CMK (cell line): ENCODE measurements at regions not wholly inside any gene's neighbourhood (a gene's known extent, or its start where the extent isn't known, plus 50 kb on each side); places are given as distances from the start of the nearest gene placed in this dataset.

Source experiments
- DNase-seq: peaks from one replicate; pipeline ENCODE4 v3.0.0-alpha.2; 2010; ENCODE audit warnings: low read depth

DNA sequence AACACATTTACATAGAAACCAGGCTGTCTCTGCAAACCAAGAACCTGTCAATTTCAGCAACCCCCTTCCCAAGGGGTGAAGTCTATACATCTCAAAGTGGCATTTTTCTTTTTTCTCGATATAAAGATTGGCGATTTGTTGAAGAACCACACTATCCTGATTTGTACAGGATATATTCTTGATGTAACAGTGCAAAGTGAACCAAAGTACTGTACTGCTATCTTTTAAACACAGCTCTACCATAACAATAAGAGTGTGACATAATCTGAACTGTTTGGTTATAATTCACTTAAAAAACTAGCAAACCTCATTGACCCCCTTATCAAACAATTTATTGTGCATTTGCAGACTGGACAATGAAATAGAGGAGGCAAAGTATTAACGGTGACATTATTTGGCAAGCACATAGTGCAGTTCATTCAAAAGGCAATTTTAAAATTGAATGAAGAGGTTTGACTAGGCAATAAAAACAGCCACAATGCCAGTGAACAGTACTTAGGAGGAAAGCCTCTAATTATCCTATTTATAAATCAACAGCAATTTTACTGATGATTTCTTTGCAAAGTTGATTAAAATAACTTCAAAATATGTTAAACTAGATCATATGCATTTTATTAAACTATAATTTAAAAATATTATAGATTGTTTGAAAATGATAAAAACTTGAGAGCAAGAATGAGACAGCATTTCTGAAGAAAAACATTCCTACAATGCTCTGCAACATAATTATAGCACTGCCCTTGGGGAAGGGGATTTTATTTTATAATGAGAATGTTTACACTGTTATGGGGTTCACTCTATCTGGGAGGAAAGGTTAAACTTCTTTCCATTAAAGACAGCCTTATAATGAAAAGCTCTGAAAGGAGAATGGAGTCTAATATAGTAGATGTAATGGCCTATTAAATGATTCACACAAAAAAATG is 440.9 kb downstream of the ZEB2 start:
- DNase-seq, result no peak

DNA sequence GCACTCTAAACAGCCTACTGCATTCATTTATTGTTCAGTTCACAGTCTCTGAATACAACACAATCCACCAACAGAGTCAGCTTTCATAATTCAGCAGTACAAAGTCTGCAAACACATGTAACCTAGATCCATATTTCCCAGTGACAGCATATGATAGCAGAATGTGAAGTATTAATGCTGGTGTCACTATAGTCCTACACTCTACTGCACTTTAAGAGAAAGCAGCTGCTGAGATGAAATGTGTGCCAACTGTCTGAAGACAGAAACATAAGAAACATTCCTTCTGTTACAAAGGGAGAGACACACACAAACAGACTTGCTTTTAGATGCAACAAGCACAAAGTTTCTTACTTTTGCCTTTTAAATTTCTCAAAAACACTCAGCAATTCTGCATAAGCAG is 441.8 kb downstream of the ZEB2 start:
- DNase-seq, result no peak

DNA sequence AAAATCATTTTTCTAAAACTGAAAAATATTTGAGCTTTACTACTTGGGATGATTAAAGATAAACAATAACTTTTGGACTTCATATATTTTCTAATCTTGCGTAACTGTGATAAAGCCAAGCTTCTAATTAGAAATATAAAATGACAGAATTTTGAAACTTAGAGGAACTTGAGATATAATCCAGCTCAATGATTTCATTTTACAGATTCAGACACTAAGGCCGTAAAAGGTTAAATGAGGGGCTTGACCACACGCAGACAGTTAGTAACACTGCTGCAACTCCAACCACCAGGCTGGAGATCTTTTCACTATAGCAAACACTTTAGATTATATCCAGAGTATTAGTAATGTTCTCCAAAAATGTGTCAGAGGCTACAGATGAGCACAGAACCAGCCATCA is 445.5 kb downstream of the ZEB2 start:
- DNase-seq, result no peak

DNA sequence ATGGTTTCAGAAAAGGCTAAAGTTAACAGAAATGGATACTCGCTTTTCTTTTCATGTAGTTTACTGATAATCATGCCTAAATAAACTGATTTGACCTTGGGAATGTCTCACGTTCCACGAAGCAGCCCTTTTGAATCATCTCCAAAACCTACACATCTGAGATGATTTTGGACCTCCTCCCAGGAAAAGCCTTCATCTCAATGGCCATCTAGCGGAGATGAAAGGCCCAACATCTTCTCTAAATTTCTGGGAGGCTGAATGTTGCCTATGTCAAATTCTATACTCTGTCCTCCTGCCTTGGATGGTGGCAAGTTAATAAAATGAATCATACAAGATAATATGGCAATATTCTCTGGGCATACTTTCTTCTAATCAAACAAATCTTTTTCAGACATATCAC is 448.5 kb downstream of the ZEB2 start:
- DNase-seq, result no peak

DNA sequence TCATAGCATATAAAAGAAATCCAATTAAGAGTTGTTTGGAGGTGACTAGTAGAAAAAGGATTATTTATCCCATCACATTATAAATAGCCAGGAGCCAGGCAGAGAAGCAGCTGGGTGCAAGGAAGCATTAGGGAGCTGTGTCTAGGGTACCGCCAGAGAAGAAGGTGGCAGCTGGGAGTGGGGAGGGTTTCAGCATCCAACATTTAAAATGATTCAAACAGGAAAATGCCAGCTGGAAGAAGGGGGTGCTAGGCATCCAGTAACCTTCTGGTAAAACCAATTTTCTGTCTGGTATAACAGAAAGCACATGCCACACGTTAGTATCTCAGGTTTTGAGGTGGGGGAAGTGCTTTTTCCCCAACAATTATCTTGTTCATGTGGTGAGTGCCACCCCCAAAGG is 452.4 kb downstream of the ZEB2 start:
- no peak for DNase-seq

DNA sequence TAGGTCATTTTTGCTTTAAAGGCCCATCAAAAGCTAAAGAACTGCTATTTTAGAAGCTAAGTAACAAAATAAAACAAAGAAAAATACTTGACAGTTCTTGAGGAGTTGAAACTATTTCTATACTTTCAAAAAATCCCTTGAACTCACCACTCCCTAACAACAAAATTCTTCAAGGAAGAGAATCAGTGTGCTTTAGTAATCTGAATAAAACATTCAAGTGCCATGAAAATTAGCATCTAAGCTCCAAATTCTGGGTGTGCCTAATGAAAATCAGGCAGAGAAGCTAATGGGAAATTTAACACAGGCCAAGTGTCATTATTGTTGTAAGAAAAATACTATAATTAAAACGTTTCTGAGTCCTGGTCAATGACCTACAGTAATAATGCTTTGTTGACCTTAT is 456.3 kb downstream of the ZEB2 start:
- DNase-seq, result no peak

DNA sequence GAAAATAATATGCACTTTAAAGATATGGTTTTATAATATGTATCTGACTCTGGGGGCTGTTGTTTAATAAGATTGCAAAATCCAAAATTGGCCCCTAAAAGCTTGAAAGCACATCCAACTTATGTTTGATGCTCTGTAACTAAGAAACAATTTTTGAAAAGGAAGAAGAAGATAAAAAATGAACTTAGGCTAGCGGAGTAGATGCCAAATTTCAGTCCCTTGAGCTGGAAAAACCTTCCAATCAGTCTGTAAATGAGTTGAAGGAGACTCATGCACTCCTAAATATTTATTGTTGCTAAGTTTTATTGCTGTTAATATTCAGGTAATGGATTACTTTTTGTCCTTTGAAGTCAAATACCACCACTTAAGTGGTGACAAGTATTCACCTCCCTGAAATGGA is 465.0 kb downstream of the ZEB2 start:
- no peak for DNase-seq

DNA sequence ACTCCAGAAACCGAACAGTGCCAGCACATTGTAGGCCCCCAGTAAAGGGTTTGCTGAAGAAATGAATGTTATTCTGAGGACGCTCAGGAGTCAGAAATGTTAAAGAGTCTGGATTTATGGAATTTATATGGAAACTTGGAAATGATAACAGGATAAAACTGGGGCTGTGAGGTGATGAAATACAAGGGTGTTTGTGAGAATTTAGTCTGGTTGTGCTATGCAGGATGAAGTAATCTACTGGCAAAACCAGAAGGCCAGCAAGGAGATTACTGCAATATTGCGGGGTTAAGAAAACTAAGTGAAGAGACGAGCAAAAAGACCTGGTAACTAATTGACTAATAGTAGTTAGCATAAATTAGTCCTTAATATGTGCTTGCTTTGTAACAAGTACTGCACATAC is 467.8 kb downstream of the ZEB2 start:
- no peak for DNase-seq

DNA sequence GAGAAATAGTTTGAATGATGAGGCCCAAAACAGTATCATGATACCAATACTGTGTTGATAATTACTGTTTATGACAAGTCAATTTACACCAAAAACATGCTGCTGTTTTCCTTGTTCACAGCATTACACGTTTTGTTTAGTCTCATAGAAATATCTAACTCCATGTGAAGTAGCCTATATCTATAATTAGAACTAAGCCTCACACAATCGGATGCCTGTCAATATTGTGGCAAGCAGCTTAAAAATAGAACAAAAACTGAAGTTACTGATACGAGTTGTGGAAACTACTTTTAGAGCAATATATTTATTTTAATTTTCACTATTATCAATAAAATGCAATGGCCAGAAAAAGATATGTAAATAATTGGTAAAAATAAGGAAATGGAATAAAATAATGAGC is 470.8 kb downstream of the ZEB2 start:
- no peak for DNase-seq

DNA sequence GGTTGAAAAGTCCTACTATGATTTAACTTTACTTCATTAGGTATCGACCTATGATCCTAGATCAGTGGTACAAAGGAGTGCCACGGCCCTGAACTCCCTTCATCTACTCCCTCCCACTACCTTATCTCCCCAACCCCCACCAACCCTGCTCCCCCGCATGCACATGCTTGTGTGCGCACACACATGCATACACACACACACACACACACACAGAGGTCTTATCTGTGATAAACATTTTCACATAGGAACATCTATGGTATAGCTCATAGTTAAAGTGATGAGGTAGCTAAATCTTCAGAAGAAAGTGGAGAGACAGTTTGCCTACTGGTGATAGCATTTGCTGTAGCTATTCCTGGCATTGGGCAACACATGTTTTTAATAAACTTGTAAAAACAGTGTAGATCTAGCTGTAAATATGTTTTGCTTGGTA is 471.3 kb downstream of the ZEB2 start:
- DNase-seq, result no peak

DNA sequence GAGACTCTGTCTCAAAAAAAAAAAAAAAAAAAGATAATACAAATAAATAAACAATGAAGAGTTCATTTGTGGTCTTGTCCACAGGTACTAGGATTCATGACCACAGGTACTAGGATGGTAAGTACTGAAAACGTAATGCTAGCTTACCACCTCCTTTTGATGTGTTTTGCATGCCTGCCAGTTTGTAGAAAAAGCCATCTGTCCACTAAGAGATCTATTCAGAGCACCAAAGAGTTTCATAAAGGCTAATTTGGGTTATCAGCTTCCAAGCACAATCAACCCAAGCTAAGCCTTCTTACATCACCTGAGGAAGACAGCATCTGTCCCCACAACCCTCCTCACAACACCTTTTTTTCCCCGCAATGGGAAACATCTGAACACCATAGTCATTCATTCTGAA is 477.2 kb downstream of the ZEB2 start:
- DNase-seq, result no peak

DNA sequence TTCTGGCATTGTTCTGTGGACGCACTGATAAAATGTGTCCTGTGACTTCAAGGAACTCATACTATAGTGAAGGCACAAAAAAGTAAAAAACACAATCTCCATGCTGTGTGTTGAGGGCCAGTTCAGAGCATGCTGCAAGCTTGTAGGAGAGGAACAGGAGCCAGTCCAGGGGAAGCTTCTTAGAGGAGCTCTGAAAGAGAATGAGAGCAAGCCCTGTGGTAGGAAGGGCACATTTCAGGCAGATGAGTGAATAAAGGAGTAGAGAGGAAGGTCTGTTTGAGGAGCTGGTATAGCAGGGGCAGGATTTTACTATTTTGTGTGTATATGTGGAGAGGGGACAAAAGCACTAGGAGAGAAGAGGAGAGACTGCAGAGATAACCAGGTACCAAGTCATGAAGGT is 478.3 kb downstream of the ZEB2 start:
- no peak for DNase-seq

DNA sequence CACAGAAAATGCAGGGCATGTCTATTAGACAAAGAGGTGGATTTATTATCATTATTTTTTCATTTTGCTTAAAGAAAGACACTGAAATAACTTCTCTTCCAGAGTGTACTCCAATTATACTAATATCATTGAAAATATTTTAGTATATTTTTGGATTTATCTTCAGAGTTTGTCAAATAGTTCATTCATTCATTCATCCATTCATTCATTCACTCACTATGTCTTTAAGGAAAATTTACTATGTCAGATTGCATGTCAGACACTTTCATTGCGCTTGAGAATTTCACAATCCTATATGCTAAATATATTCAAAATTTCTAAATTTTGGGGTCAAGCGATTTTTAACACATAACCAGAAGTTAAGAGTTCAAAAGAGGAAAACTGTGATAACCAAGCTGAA is 479.1 kb downstream of the ZEB2 start:
- no peak for DNase-seq

DNA sequence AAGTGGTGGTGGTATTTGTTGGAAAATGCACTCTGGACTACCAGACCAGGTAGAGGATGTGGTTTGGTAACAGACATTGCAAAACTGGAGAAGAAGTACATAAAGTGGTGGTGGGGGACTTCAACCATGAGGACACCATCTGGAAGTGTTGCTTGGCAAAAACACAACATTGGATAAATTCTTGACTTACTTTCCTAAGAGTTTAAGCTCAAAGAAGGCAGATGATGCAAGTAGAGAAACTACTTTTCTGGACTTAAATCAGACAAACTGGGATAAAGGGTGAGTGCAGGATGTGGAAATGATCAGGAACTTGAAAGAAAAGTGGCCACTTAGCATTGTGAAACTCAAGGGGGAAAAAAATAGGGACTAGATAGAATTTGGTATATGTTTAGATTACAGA is 487.4 kb downstream of the ZEB2 start:
- DNase-seq, result no peak

DNA sequence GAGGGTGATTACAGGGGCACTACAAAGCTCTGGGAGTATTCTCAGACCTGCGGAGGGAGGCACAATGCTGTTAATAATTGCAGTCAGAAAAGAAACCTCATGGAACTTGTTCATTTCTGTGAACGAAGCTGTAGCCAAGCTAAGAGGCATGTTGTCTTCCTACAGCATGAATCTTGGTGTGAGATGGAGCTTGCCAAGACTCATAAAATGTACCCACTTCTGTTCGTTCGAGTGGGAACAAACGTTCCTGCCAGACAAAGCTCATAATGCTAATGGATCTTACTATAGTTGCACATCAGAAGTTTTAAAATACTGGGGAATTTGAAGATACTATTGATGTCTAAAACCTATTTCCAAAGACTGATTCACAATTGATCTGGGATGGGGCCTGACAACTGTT is 489.1 kb downstream of the ZEB2 start:
- DNase-seq, result no peak

DNA sequence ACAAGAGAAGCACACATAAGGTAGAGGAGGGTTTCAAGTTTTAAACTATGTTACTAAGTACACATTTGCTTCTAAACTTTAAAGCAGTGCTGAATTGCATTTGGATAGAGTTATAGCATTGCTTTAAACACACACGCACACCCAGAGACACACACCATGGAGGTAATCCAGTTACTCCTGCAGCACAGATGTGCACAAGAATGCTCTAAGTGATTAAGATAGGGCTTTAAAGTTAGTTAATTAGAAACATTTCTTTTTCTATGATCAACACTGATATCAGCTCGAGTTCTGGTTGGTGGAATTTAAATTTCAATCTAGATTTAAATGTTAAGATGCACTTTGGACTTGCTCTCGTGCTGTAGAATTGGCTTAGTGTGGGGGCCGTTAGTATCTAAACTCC is 492.3 kb downstream of the ZEB2 start:
- no peak for DNase-seq

DNA sequence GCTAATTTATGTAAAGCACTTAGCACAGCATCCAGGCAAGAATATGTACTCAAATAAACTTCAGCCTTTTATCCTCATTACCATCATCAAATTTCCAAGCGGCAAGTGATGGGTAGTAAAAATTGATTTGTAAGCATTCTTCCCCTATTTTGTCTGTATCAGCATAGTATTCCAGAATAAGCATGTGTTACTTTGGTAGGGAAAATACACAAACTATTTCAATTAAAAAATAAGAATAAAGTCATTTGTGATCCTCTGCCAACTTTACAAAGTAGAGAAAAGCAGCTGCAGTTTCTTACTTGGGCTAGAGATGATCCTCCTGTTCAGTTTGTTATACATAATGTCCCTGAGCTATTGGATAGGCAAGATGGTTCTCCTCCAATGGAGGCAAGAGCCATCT is 493.2 kb downstream of the ZEB2 start:
- no peak for DNase-seq

DNA sequence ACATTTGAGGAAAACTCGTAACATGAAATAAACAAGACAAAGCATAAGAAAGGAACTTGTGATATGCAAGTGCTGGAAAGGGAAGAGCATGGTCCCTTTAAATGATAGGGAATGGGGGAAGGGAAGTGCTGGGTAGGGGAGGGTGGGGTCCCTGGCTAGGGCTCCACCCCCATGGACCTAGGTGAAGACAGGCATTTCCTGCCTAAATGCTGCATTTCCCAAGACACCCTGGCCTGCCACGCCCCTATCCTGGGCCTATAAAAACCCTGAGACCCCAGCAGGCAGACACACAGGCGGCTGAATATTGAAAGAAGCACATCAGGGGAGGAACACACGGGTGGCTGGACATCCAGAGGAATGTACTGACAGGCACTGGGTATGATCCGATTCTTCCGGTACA is 499.9 kb downstream of the ZEB2 start:
- no peak for DNase-seq

DNA sequence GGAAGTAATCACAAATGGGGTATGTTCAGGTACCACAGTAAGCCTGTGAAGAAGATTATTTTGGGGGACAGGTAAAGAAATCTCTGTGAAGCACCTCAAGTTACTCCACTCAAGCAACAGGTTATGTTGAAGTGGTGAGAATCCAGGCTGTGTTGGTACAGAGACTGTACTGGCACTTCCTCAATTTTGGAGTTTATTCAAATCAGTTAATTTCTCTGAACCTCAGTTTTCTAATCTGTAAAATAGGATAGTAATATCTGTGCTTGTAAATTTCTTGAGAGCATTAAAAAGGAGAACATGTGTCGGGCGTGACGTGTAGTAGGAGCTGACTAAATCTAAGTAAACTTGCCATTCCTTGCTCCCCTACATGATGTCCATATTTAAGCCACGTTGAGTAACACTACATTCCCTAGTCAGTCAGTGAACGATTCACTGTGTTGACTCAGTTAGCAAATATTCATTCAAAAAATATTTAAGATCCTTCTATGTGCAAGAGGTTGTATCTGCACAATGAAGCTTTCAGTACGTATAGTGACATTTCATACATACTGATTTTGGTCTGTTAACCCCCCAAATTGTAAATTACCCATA is 504.2 kb downstream of the ZEB2 start:
- no peak for DNase-seq

DNA sequence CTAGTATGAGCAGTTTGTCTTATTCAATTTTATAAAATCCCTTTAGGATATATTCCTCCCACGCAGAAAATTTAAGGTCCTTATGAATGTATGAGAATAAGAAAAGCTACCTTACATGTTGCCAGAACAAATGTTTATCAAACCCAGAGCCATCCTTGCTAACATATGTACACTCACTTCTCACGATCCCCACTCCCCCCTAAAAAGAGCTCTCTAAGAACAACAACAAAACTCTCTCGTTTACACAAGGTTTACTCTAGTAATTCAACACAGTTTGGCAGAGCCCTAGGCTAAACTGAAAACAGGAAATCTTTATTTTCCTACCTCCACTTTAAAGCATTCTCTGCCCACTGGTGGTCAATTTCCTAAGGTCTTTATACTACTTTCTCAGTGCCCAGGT is 504.9 kb downstream of the ZEB2 start:
- no peak for DNase-seq

DNA sequence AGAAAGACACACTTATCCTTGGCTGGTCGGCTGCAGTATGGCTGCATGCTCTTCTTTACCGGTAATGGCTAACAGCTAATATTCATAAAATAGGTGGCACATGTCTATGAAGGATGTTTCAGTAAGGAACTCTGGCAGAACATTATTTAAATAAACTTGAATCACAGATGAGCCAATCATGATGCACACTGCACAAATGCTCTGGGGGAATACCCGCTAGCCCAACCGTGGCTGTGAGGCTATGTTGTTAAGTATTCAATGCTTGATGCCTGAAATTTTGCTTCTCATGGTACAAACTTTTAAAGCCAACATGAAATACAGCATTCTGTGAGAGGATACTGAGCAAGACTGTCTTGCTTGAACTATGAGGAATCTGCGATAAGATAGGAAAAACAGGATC is 505.8 kb downstream of the ZEB2 start:
- DNase-seq, result no peak

DNA sequence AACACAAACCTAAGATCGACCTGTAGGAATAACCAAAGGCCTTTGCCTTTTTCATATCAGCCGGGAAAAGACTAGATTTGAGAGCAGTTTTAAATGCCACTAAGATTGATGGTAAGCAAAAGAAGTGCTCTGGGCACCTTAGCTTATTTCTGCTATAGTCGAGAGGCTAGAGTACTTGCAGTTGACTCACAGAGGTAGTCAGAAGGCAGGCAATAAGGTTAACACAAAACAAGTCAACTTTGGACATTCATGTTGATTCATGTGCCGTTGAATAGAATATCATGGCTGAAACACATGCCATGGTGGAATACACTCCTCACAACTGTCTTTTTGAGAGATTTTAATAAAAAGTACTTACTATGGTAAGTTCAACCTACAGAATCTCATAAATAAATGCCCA is 507.6 kb downstream of the ZEB2 start:
- DNase-seq, result no peak

DNA sequence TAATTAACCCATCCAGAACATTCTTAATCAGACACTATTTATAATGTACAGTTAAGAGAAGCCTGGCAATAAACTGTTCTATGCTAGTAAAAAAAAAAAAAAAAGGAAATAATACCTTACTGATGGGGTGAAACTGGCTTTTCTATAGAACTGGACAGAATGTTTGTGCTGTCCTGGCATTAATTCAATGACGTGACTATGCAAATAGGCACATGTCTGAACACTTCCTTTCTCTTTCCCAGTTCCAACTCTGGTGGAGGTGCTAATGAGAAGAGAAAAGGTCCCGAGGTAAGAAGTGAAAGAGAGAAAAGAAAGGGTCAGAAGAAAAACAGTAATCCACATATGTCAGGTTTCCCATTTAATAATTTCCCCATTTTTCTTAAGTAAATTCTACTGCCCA is 508.4 kb downstream of the ZEB2 start:
- no peak for DNase-seq

DNA sequence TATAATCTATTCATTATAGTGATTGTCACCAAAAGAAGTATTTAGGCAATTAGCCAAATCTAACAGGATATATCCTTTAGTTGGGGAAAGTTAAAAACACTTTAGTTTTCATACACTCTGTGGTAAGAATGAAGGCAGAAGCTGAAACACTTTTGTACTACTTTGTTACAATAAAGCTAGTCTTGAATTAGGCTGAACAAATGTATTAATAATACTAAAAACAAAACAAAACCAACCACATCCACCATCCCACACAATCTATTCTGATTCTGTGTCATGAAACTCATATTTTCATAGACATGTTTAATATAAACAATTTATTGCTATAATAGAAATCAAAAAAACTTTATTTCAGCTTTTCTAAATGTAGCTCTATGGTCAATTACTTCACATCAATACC is 508.8 kb downstream of the ZEB2 start:
- DNase-seq, result no peak
